ENCODE measurements at regions not wholly inside any gene's neighbourhood (a gene's known extent, or its start where the extent isn't known, plus 50 kb on each side); places are given as distances from the start of the nearest gene placed in this dataset.
"Not testable (repeated sequence)": the region's sequence is repeated elsewhere in the genome, so short reads cannot be mapped to it uniquely, and the experiment has no call there.

GRCh38 chr7:149624419-149625339 lies 127.1 kb upstream of the ZNF746 start:
- H3K27me3 ChIP-seq (replicated peaks in 1 of 7) = no peaks in the 10 kb centered on the region
- H3K9me3 ChIP-seq = no peaks in the 10 kb centered on the region
- intact Hi-C loops (cut with DNase I; ENCODE audit: low total_unique reads) = loop anchor here (10.0 kb wide), 2 partner anchors 120 to 200 kb away; no protein-coding TSS in a partner anchor
- peaks cover 20 to 53% (median 42%) of the 10 kb centered on the region in 6 donors for H3K4me1 ChIP-seq
- 1 to 3% (median 1%) methylated on average over 38 to 97 of the region's 97 CpGs for WGBS, 5 donors
- TF ChIP-seq POLR2A (IDR thresholded peaks at IDR 0.05) (peak; percentile 14 to 61 (median 32)), POLR2AphosphoS5 (IDR thresholded peaks at IDR 0.05) (peak; percentile 93 to 96 (median 95)), CTCF (IDR thresholded peaks at IDR 0.05 in 8 of 11, conservative IDR thresholded peaks at IDR 0.05 in 3 of 11) (peak; percentile 73 to 100 (median 99))
- peak; percentile 99 for DNase-seq
- H3K36me3 ChIP-seq = peaks cover 0 to 18% (median 16%) of the 10 kb centered on the region in 6 donors
- H3K27ac ChIP-seq = peak overlapping the region; percentile 80 to 93 (median 90)
- H3K4me3 ChIP-seq = peak overlapping the region; percentile 73 to 92 (median 87)

DNA sequence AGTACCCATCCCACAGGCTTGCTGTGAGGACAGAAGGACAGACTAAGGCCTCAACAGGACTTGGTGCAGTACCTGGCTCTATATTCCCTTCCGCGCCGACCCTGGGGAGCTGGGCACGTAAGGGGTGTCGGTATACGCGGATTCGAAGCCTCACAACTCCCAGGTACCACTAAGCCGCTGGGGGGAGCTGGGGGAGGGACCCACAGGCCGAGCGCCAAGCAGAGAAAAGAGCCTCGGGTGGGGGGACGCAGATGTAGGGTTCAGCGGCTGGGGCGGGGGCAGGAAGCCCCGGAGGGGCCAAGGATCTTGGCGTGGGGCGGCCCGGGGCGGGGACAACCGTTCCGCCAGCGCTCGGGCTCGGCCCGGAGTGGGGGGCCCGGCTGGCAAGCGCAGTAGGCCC lies 126.4 kb upstream of the ZNF746 start:
- no peaks in the 10 kb centered on the region for H3K27me3 ChIP-seq (replicated peaks in 1 of 7)
- H3K27ac ChIP-seq = peak overlapping the region; percentile 80 to 93 (median 90)
- H3K36me3 ChIP-seq = peaks cover 0 to 25% (median 22%) of the 10 kb centered on the region in 6 donors
- no peak for DNase-seq
- no peaks in the 10 kb centered on the region for H3K9me3 ChIP-seq
- intact Hi-C loops (cut with DNase I; ENCODE audit: low total_unique reads) = loop anchor here (10.0 kb wide), 2 partner anchors 119 to 199 kb away; no protein-coding TSS in a partner anchor
- no peak for TF ChIP-seq POLR2AphosphoS5 (IDR thresholded peaks at IDR 0.05)
- H3K4me3 ChIP-seq = peak overlapping the region; percentile 73 to 92 (median 87)
- peaks cover 20 to 53% (median 42%) of the 10 kb centered on the region in 6 donors for H3K4me1 ChIP-seq
- 0 to 2% (median 1%) methylated on average over 4 to 28 of the region's 28 CpGs for WGBS, 5 donors

GRCh38 chr7:149623262-149623997 lies 125.8 kb upstream of the ZNF746 start:
- intact Hi-C loops (cut with DNase I; ENCODE audit: low total_unique reads) = loop anchor here (10.0 kb wide), 2 partner anchors 119 to 199 kb away; no protein-coding TSS in a partner anchor
- Histone ChIP-seq H3K36me3 (peaks cover 2 to 30% (median 28%) of the 10 kb centered on the region in 6 donors), H3K4me3 (peak overlapping the region; percentile 73 to 92 (median 87)), H3K27ac (peak overlapping the region in 7 of 8 donors; percentile 85 to 93 (median 91)), H3K4me1 (peaks cover 20 to 53% (median 42%) of the 10 kb centered on the region in 6 donors)
- H3K9me3 ChIP-seq; H3K27me3 ChIP-seq (replicated peaks in 1 of 7): not testable (repeated sequence)
- 33 to 44% (median 44%) methylated on average over 13 to 19 of the region's 19 CpGs for WGBS, 5 donors
- DNase-seq = peak; percentile 80

GRCh38 chr7:149622444-149623210 lies 125.0 kb upstream of the ZNF746 start:
- intact Hi-C loops (cut with DNase I; ENCODE audit: low total_unique reads) = loop anchor here (10.0 kb wide), 2 partner anchors 118 to 198 kb away; no protein-coding TSS in a partner anchor
- no peaks in the 10 kb centered on the region for H3K27me3 ChIP-seq (replicated peaks in 1 of 7)
- peak overlapping the region in 6 of 8 donors; percentile 73 to 92 (median 88) for H3K4me3 ChIP-seq
- no peaks in the 10 kb centered on the region for H3K9me3 ChIP-seq
- H3K36me3 ChIP-seq = peaks cover 2 to 38% (median 35%) of the 10 kb centered on the region in 6 donors
- H3K4me1 ChIP-seq = peaks cover 20 to 53% (median 42%) of the 10 kb centered on the region in 6 donors
- H3K27ac ChIP-seq = peak overlapping the region in 3 of 8 donors; percentile 8 to 53 (median 14)
- WGBS, 5 donors = 78 to 88% (median 81%) methylated on average over 10 of the region's 10 CpGs
- TF ChIP-seq POLR2A (IDR thresholded peaks at IDR 0.05) = no peak
- no peak for TF ChIP-seq POLR2AphosphoS5 (IDR thresholded peaks at IDR 0.05)
- TF ChIP-seq CTCF (IDR thresholded peaks at IDR 0.05 in 8 of 11, conservative IDR thresholded peaks at IDR 0.05 in 3 of 11) = no peak
- DNase-seq = peak; percentile 62

Data from spleen (tissue), 11 donors.